PFSK-1 (cell line): ENCODE measurements at regions not wholly inside any gene's neighbourhood (a gene's known extent, or its start where the extent isn't known, plus 50 kb on each side); places are given as distances from the start of the nearest gene placed in this dataset.

ENCODE experiments used
- FOXP2 ChIP-seq: optimal IDR thresholded peaks from 2 replicates; pipeline ENCODE3; 2011; ENCODE audit warnings: borderline replicate concordance, control low read depth, inconsistent platforms; ENCODE audit not compliant: insufficient read depth; ENCODE audit errors: extremely low read length, extremely low read depth
- POLR2AphosphoS5 ChIP-seq: IDR thresholded peaks from 2 replicates; pipeline ENCODE4 v1.6.1; 2012; ENCODE audit warnings: low read depth, mild to moderate bottlenecking, control low read depth, low read length, moderate library complexity
- SIN3A ChIP-seq: IDR thresholded peaks from 2 replicates; pipeline ENCODE4 v1.6.1; 2012; ENCODE audit warnings: mild to moderate bottlenecking, low read length, moderate library complexity, borderline replicate concordance; ENCODE audit not compliant: insufficient read depth
- TAF1 ChIP-seq: IDR thresholded peaks from 2 replicates; pipeline ENCODE4 v1.6.1; 2012; ENCODE audit warnings: low read length, control low read depth, borderline replicate concordance; ENCODE audit not compliant: insufficient read depth
- TF ChIP-seq, protein P1 (sequence below), 2 experiments: IDR thresholded peaks; 2 replicates each; pipeline versions ENCODE4 v1.6.1 to v1.8.0; 2011 to 2012; ENCODE audit warnings: low read depth in 2 of 2, low read length in 2 of 2, control low read depth in 1 of 2, inconsistent platforms in 1 of 2, mild to moderate bottlenecking in 1 of 2, moderate library complexity in 1 of 2; ENCODE audit not compliant: insufficient read depth in 1 of 2

- TF ChIP-seq POLR2AphosphoS5 (no peak), SIN3A (no peak), FOXP2 (no peak)
- TF ChIP-seq, protein P1, sequence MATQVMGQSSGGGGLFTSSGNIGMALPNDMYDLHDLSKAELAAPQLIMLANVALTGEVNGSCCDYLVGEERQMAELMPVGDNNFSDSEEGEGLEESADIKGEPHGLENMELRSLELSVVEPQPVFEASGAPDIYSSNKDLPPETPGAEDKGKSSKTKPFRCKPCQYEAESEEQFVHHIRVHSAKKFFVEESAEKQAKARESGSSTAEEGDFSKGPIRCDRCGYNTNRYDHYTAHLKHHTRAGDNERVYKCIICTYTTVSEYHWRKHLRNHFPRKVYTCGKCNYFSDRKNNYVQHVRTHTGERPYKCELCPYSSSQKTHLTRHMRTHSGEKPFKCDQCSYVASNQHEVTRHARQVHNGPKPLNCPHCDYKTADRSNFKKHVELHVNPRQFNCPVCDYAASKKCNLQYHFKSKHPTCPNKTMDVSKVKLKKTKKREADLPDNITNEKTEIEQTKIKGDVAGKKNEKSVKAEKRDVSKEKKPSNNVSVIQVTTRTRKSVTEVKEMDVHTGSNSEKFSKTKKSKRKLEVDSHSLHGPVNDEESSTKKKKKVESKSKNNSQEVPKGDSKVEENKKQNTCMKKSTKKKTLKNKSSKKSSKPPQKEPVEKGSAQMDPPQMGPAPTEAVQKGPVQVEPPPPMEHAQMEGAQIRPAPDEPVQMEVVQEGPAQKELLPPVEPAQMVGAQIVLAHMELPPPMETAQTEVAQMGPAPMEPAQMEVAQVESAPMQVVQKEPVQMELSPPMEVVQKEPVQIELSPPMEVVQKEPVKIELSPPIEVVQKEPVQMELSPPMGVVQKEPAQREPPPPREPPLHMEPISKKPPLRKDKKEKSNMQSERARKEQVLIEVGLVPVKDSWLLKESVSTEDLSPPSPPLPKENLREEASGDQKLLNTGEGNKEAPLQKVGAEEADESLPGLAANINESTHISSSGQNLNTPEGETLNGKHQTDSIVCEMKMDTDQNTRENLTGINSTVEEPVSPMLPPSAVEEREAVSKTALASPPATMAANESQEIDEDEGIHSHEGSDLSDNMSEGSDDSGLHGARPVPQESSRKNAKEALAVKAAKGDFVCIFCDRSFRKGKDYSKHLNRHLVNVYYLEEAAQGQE (IDR thresholded peaks at IDR 0.05; ENCODE audit: insufficient read depth in 1 of 2, low read depth in 2 of 2, low read length in 2 of 2) = no peak
These were observed 838.6 kb downstream of the LTN1 start for GRCh38 chr21:28154121-28154520.

DNA sequence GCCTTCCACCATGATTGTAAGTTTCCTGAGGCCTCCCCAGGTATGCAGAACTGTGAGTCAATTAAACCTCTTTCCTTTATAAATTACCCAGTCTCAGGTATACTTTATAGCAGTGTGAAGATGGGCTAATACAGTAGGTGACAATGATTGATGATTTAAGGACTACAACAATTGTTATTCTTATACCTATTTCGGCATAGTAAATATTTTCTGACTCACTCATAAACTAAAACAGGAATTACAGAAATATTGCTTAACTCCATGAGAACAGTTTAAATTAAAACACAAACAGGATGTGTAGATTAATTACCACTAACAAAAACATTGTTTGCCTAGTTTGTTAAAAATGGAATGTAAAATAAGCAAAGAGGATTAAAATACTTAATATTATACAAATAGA lies 839.9 kb downstream of the LTN1 start:
- no peak for TF ChIP-seq TAF1
- TF ChIP-seq, protein P1 (IDR thresholded peaks at IDR 0.05; ENCODE audit: insufficient read depth in 1 of 2, low read depth in 2 of 2, low read length in 2 of 2) = no peak
- no peak for TF ChIP-seq FOXP2
- TF ChIP-seq POLR2AphosphoS5 = no peak
- no peak for TF ChIP-seq SIN3A

DNA sequence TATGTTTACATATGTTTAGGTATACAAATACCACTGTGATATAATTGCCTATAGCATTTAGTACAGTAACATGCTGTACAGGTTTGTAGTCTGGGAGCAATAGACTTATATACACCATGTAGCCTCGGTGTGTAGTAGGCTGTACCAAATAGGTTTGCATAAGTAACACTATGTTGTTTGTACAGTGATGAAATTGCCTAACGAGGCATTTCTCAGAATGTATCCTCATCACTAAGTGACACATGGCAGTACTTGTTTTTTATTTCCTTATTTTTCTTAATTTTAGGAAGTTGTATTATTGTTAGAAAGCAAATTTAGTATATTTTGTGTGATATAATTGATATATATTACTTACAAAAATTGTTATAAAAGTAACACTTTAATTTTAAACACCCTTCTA lies 840.9 kb downstream of the LTN1 start:
- TF ChIP-seq SIN3A = no peak

- TF ChIP-seq FOXP2 (no peak), TAF1 (no peak), POLR2AphosphoS5 (no peak), SIN3A (no peak)
- TF ChIP-seq, protein P1 (IDR thresholded peaks at IDR 0.05; ENCODE audit: insufficient read depth in 1 of 2, low read depth in 2 of 2, low read length in 2 of 2) = no peak
These were observed 841.9 kb downstream of the LTN1 start for GRCh38 chr21:28150778-28151177.

- TF ChIP-seq SIN3A (no peak), FOXP2 (no peak), TAF1 (no peak), POLR2AphosphoS5 (no peak)
- TF ChIP-seq, protein P1 (IDR thresholded peaks at IDR 0.05; ENCODE audit: insufficient read depth in 1 of 2, low read depth in 2 of 2, low read length in 2 of 2) = no peak
These were observed 844.1 kb downstream of the LTN1 start for GRCh38 chr21:28148400-28149064.
